HUES48 (cell line): ENCODE measurements at regions not wholly inside any gene's neighbourhood (a gene's known extent, or its start where the extent isn't known, plus 50 kb on each side); places are given as distances from the start of the nearest gene placed in this dataset.

ENCODE experiments used
- H3K27ac ChIP-seq: one replicate; pipeline ENCODE4 v1.7.0; 2013; ENCODE audit warnings: low read depth, low read length, inconsistent platforms
- H3K27me3 ChIP-seq: 2 replicates; pipeline ENCODE4 v1.6.1; 2013; ENCODE audit warnings: mild to moderate bottlenecking, low read length; ENCODE audit not compliant: control insufficient read depth, insufficient read depth
- H3K36me3 ChIP-seq: 2 replicates; pipeline ENCODE4 v1.6.1; 2013; ENCODE audit warnings: low read length; ENCODE audit not compliant: control insufficient read depth, insufficient read depth
- H3K4me1 ChIP-seq: 2 replicates; pipeline ENCODE4 v1.6.1; 2013; ENCODE audit warnings: mild to moderate bottlenecking, low read length; ENCODE audit not compliant: control insufficient read depth, insufficient read depth
- H3K4me3 ChIP-seq: 2 replicates; pipeline ENCODE4 v1.5.1; 2013; ENCODE audit warnings: mild to moderate bottlenecking, low read depth, low read length
- H3K9ac ChIP-seq: 2 replicates; pipeline ENCODE4 v1.6.1; 2013; ENCODE audit warnings: mild to moderate bottlenecking, low read depth, low read length, moderate library complexity
- H3K9me3 ChIP-seq: 2 replicates; pipeline ENCODE4 v1.6.1; 2013; ENCODE audit warnings: low read length; ENCODE audit not compliant: control insufficient read depth, insufficient read depth

- H3K4me1 ChIP-seq, result peaks cover 33% of the 10 kb centered on the region
- H3K9me3 ChIP-seq, result no peaks in the 10 kb centered on the region
- no peak overlapping the region for H3K4me3 ChIP-seq
- H3K36me3 ChIP-seq, result no peaks in the 10 kb centered on the region
- no peak overlapping the region for H3K27ac ChIP-seq
- H3K27me3 ChIP-seq, result peaks cover 8% of the 10 kb centered on the region; the same call in 1 of the 2 replicates
- no peak overlapping the region for H3K9ac ChIP-seq
These were observed 170.2 kb downstream of the HSD17B3 start for GRCh38 chr9:96131825-96132224.

- no peaks in the 10 kb centered on the region for H3K36me3 ChIP-seq
- H3K4me3 ChIP-seq, result no peak overlapping the region
- no peaks in the 10 kb centered on the region for H3K9me3 ChIP-seq
- H3K9ac ChIP-seq, result no peak overlapping the region
- peaks cover 38% of the 10 kb centered on the region for H3K4me1 ChIP-seq
- no peak overlapping the region for H3K27ac ChIP-seq
- peaks cover 8% of the 10 kb centered on the region; the same call in 1 of the 2 replicates for H3K27me3 ChIP-seq
These were observed 171.0 kb downstream of the HSD17B3 start for GRCh38 chr9:96130970-96131369.

GRCh38 chr9:96129747-96130146, 172.2 kb downstream of the HSD17B3 start:
- no peak overlapping the region for H3K9ac ChIP-seq
- H3K4me3 ChIP-seq, result no peak overlapping the region; the same call in 1 of the 2 replicates
- no peaks in the 10 kb centered on the region for H3K9me3 ChIP-seq
- H3K27ac ChIP-seq, result peak overlapping the region; percentile 90
- peaks cover 39% of the 10 kb centered on the region for H3K4me1 ChIP-seq
- H3K27me3 ChIP-seq, result peaks cover 8% of the 10 kb centered on the region; the same call in 1 of the 2 replicates
- H3K36me3 ChIP-seq, result no peaks in the 10 kb centered on the region

GRCh38 chr9:96128880-96129279, 173.1 kb downstream of the HSD17B3 start:
- Histone ChIP-seq H3K4me1 (peaks cover 39% of the 10 kb centered on the region), H3K9ac (no peak overlapping the region), H3K4me3 (no peak overlapping the region), H3K36me3 (no peaks in the 10 kb centered on the region), H3K27me3 (peaks cover 8% of the 10 kb centered on the region; the same call in 1 of the 2 replicates), H3K9me3 (no peaks in the 10 kb centered on the region), H3K27ac (peak overlapping the region; percentile 90)

GRCh38 chr9:96126321-96126881, 175.6 kb downstream of the HSD17B3 start:
- H3K4me3 ChIP-seq, result no peak overlapping the region
- H3K36me3 ChIP-seq, result no peaks in the 10 kb centered on the region
- H3K9me3 ChIP-seq, result no peaks in the 10 kb centered on the region
- peaks cover 39% of the 10 kb centered on the region for H3K4me1 ChIP-seq
- 0 out of 2 replicates have a peak overlapping the region, but pooled peaks have one; percentile 7 for H3K9ac ChIP-seq
- peak overlapping the region; percentile 59 for H3K27ac ChIP-seq
- H3K27me3 ChIP-seq, result 0 out of 2 replicates have a peak, but pooled peaks cover 6% of the 10 kb centered on the region

- H3K4me3 ChIP-seq, result no peak overlapping the region
- 0 out of 2 replicates have a peak, but pooled peaks cover 6% of the 10 kb centered on the region for H3K27me3 ChIP-seq
- no peak overlapping the region for H3K9ac ChIP-seq
- no peaks in the 10 kb centered on the region for H3K36me3 ChIP-seq
- no peaks in the 10 kb centered on the region for H3K9me3 ChIP-seq
- H3K4me1 ChIP-seq, result peaks cover 39% of the 10 kb centered on the region
- H3K27ac ChIP-seq, result peak overlapping the region; percentile 59
These were observed 176.4 kb downstream of the HSD17B3 start for GRCh38 chr9:96125624-96126023.

- 0 out of 2 replicates have a peak, but pooled peaks cover 6% of the 10 kb centered on the region for H3K27me3 ChIP-seq
- H3K4me3 ChIP-seq, result no peak overlapping the region
- H3K36me3 ChIP-seq, result no peaks in the 10 kb centered on the region
- H3K9me3 ChIP-seq, result no peaks in the 10 kb centered on the region; the same call in 1 of the 2 replicates
- no peak overlapping the region for H3K9ac ChIP-seq
- H3K4me1 ChIP-seq, result peaks cover 13% of the 10 kb centered on the region
- no peak overlapping the region for H3K27ac ChIP-seq
These were observed 179.2 kb downstream of the HSD17B3 start for GRCh38 chr9:96122751-96123150.

- Histone ChIP-seq H3K9me3 (no peaks in the 10 kb centered on the region; the same call in 1 of the 2 replicates), H3K27ac (no peak overlapping the region), H3K36me3 (no peaks in the 10 kb centered on the region), H3K4me1 (peaks cover 13% of the 10 kb centered on the region), H3K9ac (no peak overlapping the region), H3K27me3 (0 out of 2 replicates have a peak, but pooled peaks cover 2% of the 10 kb centered on the region), H3K4me3 (no peak overlapping the region)
These were observed 179.7 kb downstream of the HSD17B3 start for GRCh38 chr9:96122282-96122681.

GRCh38 chr9:96121136-96121535, 180.8 kb downstream of the HSD17B3 start:
- Histone ChIP-seq H3K27ac (no peak overlapping the region), H3K9me3 (no peaks in the 10 kb centered on the region; the same call in 1 of the 2 replicates)

GRCh38 chr9:96117398-96118080, 184.4 kb downstream of the HSD17B3 start:
- Histone ChIP-seq H3K27ac (no peak overlapping the region), H3K27me3 (no peaks in the 10 kb centered on the region), H3K36me3 (no peaks in the 10 kb centered on the region)

More at GRCh38 chr9:96121136-96121535, 180.8 kb downstream of the HSD17B3 start:
- Histone ChIP-seq H3K27me3 (no peaks in the 10 kb centered on the region), H3K4me3 (no peak overlapping the region), H3K36me3 (no peaks in the 10 kb centered on the region), H3K9ac (no peak overlapping the region), H3K4me1 (peaks cover 2% of the 10 kb centered on the region)

More at GRCh38 chr9:96117398-96118080, 184.4 kb downstream of the HSD17B3 start:
- Histone ChIP-seq H3K9me3 (no peaks in the 10 kb centered on the region; the same call in 1 of the 2 replicates), H3K9ac (no peak overlapping the region), H3K4me3 (no peak overlapping the region), H3K4me1 (no peaks in the 10 kb centered on the region)
